ENCODE measurements at regions not wholly inside any gene's neighbourhood (a gene's known extent, or its start where the extent isn't known, plus 50 kb on each side); places are given as distances from the start of the nearest gene placed in this dataset.

- Histone ChIP-seq H3K9me3 (ENCODE audit: control insufficient read depth in 2 of 2, insufficient read depth in 1 of 2, low read length in 1 of 2) (no peaks in the 10 kb centered on the region), H3K27ac (ENCODE audit: low read depth in 1 of 2, low read length in 1 of 2) (no peak overlapping the region), H3K27me3 (ENCODE audit: control insufficient read depth in 2 of 2, insufficient read depth in 1 of 2, low read length in 1 of 2) (no peaks in the 10 kb centered on the region), H3K36me3 (ENCODE audit: control insufficient read depth in 2 of 2, insufficient read depth in 2 of 2, low read length in 1 of 2) (no peaks in the 10 kb centered on the region), H3K4me3 (ENCODE audit: low read length in 2 of 2) (no peak overlapping the region), H3K4me1 (ENCODE audit: control insufficient read depth in 2 of 2, insufficient read depth in 2 of 2, low read length in 2 of 2) (peaks cover 4 to 12% of the 10 kb centered on the region in 2 donors)
- no peak for DNase-seq (ENCODE audit: low read depth in 6 of 9, low spot score in 9 of 9)
- WGBS = 94% methylated on average over 1 of the region's 1 CpG
These were observed 163.6 kb upstream of the RBMS1 start for GRCh38 chr2:160657196-160657595.

- Histone ChIP-seq H3K27ac (ENCODE audit: low read depth in 1 of 2, low read length in 1 of 2) (no peak overlapping the region), H3K36me3 (ENCODE audit: control insufficient read depth in 2 of 2, insufficient read depth in 2 of 2, low read length in 1 of 2) (no peaks in the 10 kb centered on the region), H3K9me3 (ENCODE audit: control insufficient read depth in 2 of 2, insufficient read depth in 1 of 2, low read length in 1 of 2) (no peaks in the 10 kb centered on the region), H3K4me1 (ENCODE audit: control insufficient read depth in 2 of 2, insufficient read depth in 2 of 2, low read length in 2 of 2) (no peaks in the 10 kb centered on the region), H3K27me3 (ENCODE audit: control insufficient read depth in 2 of 2, insufficient read depth in 1 of 2, low read length in 1 of 2) (no peaks in the 10 kb centered on the region), H3K4me3 (ENCODE audit: low read length in 2 of 2) (no peak overlapping the region)
- DNase-seq (ENCODE audit: low read depth in 6 of 9, low spot score in 9 of 9) = no peak
These were observed 165.2 kb upstream of the RBMS1 start for GRCh38 chr2:160658851-160659250.

- Histone ChIP-seq H3K36me3 (ENCODE audit: control insufficient read depth in 2 of 2, insufficient read depth in 2 of 2, low read length in 1 of 2) (no peaks in the 10 kb centered on the region), H3K9me3 (ENCODE audit: control insufficient read depth in 2 of 2, insufficient read depth in 1 of 2, low read length in 1 of 2) (no peaks in the 10 kb centered on the region), H3K4me1 (ENCODE audit: control insufficient read depth in 2 of 2, insufficient read depth in 2 of 2, low read length in 2 of 2) (no peaks in the 10 kb centered on the region), H3K4me3 (ENCODE audit: low read length in 2 of 2) (no peak overlapping the region), H3K27ac (ENCODE audit: low read depth in 1 of 2, low read length in 1 of 2) (no peak overlapping the region), H3K27me3 (ENCODE audit: control insufficient read depth in 2 of 2, insufficient read depth in 1 of 2, low read length in 1 of 2) (no peaks in the 10 kb centered on the region)
- 43% methylated on average over 2 of the region's 2 CpGs for WGBS
- DNase-seq (ENCODE audit: low read depth in 6 of 9, low spot score in 9 of 9) = no peak
These were observed 167.1 kb upstream of the RBMS1 start for GRCh38 chr2:160660741-160661140.

- no peak for DNase-seq (ENCODE audit: low read depth in 6 of 9, low spot score in 9 of 9)
- peaks cover 0 to 3% of the 10 kb centered on the region in 2 donors for H3K4me1 ChIP-seq (ENCODE audit: control insufficient read depth in 2 of 2, insufficient read depth in 2 of 2, low read length in 2 of 2)
- 95% methylated on average over 2 of the region's 2 CpGs for WGBS
- H3K4me3 ChIP-seq (ENCODE audit: low read length in 2 of 2) = no peak overlapping the region
- H3K27ac ChIP-seq (ENCODE audit: low read depth in 1 of 2, low read length in 1 of 2) = no peak overlapping the region
- no peaks in the 10 kb centered on the region for H3K9me3 ChIP-seq (ENCODE audit: control insufficient read depth in 2 of 2, insufficient read depth in 1 of 2, low read length in 1 of 2)
- H3K27me3 ChIP-seq (ENCODE audit: control insufficient read depth in 2 of 2, insufficient read depth in 1 of 2, low read length in 1 of 2) = no peaks in the 10 kb centered on the region
- no peaks in the 10 kb centered on the region for H3K36me3 ChIP-seq (ENCODE audit: control insufficient read depth in 2 of 2, insufficient read depth in 2 of 2, low read length in 1 of 2)
These were observed 171.1 kb upstream of the RBMS1 start for GRCh38 chr2:160664603-160665140.

- H3K9me3 ChIP-seq (ENCODE audit: control insufficient read depth in 2 of 2, insufficient read depth in 1 of 2, low read length in 1 of 2) = no peaks in the 10 kb centered on the region
- peak overlapping the region in 1 of 2 donors; percentile 53 for H3K27ac ChIP-seq (ENCODE audit: low read depth in 1 of 2, low read length in 1 of 2)
- no peak overlapping the region for H3K4me3 ChIP-seq (ENCODE audit: low read length in 2 of 2)
- H3K27me3 ChIP-seq (ENCODE audit: control insufficient read depth in 2 of 2, insufficient read depth in 1 of 2, low read length in 1 of 2) = no peaks in the 10 kb centered on the region
- H3K4me1 ChIP-seq (ENCODE audit: control insufficient read depth in 2 of 2, insufficient read depth in 2 of 2, low read length in 2 of 2) = peaks cover 0 to 13% of the 10 kb centered on the region in 2 donors
- DNase-seq (ENCODE audit: low read depth in 6 of 9, low spot score in 9 of 9) = peak in 1 of 9 donors; percentile 37
- 30% methylated on average over 5 of the region's 5 CpGs for WGBS
- H3K36me3 ChIP-seq (ENCODE audit: control insufficient read depth in 2 of 2, insufficient read depth in 2 of 2, low read length in 1 of 2) = no peaks in the 10 kb centered on the region
These were observed 172.8 kb upstream of the RBMS1 start for GRCh38 chr2:160666154-160667060.

- no peak overlapping the region for H3K27ac ChIP-seq (ENCODE audit: low read depth in 1 of 2, low read length in 1 of 2)
- no peak for DNase-seq (ENCODE audit: low read depth in 6 of 9, low spot score in 9 of 9)
- H3K36me3 ChIP-seq (ENCODE audit: control insufficient read depth in 2 of 2, insufficient read depth in 2 of 2, low read length in 1 of 2) = no peaks in the 10 kb centered on the region
- no peaks in the 10 kb centered on the region for H3K27me3 ChIP-seq (ENCODE audit: control insufficient read depth in 2 of 2, insufficient read depth in 1 of 2, low read length in 1 of 2)
- H3K4me3 ChIP-seq (ENCODE audit: low read length in 2 of 2) = no peak overlapping the region
- H3K4me1 ChIP-seq (ENCODE audit: control insufficient read depth in 2 of 2, insufficient read depth in 2 of 2, low read length in 2 of 2) = peaks cover 0 to 15% of the 10 kb centered on the region in 2 donors
- no peaks in the 10 kb centered on the region for H3K9me3 ChIP-seq (ENCODE audit: control insufficient read depth in 2 of 2, insufficient read depth in 1 of 2, low read length in 1 of 2)
These were observed 174.2 kb upstream of the RBMS1 start for GRCh38 chr2:160667811-160668210.

- Histone ChIP-seq H3K9me3 (ENCODE audit: control insufficient read depth in 2 of 2, insufficient read depth in 1 of 2, low read length in 1 of 2) (no peaks in the 10 kb centered on the region), H3K4me1 (ENCODE audit: control insufficient read depth in 2 of 2, insufficient read depth in 2 of 2, low read length in 2 of 2) (peaks cover 0 to 15% of the 10 kb centered on the region in 2 donors), H3K27me3 (ENCODE audit: control insufficient read depth in 2 of 2, insufficient read depth in 1 of 2, low read length in 1 of 2) (no peaks in the 10 kb centered on the region), H3K27ac (ENCODE audit: low read depth in 1 of 2, low read length in 1 of 2) (no peak overlapping the region), H3K4me3 (ENCODE audit: low read length in 2 of 2) (no peak overlapping the region), H3K36me3 (ENCODE audit: control insufficient read depth in 2 of 2, insufficient read depth in 2 of 2, low read length in 1 of 2) (no peaks in the 10 kb centered on the region)
- no peak for DNase-seq (ENCODE audit: low read depth in 6 of 9, low spot score in 9 of 9)
- WGBS = 14% methylated on average over 5 of the region's 5 CpGs
These were observed 177.0 kb upstream of the RBMS1 start for GRCh38 chr2:160670618-160671017.

GRCh38 chr2:160672211-160672610 lies 178.6 kb upstream of the RBMS1 start:
- Histone ChIP-seq H3K36me3 (ENCODE audit: control insufficient read depth in 2 of 2, insufficient read depth in 2 of 2, low read length in 1 of 2) (no peaks in the 10 kb centered on the region), H3K4me1 (ENCODE audit: control insufficient read depth in 2 of 2, insufficient read depth in 2 of 2, low read length in 2 of 2) (peaks cover 0 to 13% of the 10 kb centered on the region in 2 donors), H3K9me3 (ENCODE audit: control insufficient read depth in 2 of 2, insufficient read depth in 1 of 2, low read length in 1 of 2) (no peaks in the 10 kb centered on the region), H3K27me3 (ENCODE audit: control insufficient read depth in 2 of 2, insufficient read depth in 1 of 2, low read length in 1 of 2) (no peaks in the 10 kb centered on the region), H3K27ac (ENCODE audit: low read depth in 1 of 2, low read length in 1 of 2) (no peak overlapping the region), H3K4me3 (ENCODE audit: low read length in 2 of 2) (no peak overlapping the region)
- no peak for DNase-seq (ENCODE audit: low read depth in 6 of 9, low spot score in 9 of 9)
- WGBS = 98% methylated on average over 1 of the region's 1 CpG

GRCh38 chr2:160674146-160674750 lies 180.6 kb upstream of the RBMS1 start:
- no peak for DNase-seq (ENCODE audit: low read depth in 6 of 9, low spot score in 9 of 9)
- H3K9me3 ChIP-seq (ENCODE audit: control insufficient read depth in 2 of 2, insufficient read depth in 1 of 2, low read length in 1 of 2) = no peaks in the 10 kb centered on the region
- peaks cover 0 to 13% of the 10 kb centered on the region in 2 donors for H3K4me1 ChIP-seq (ENCODE audit: control insufficient read depth in 2 of 2, insufficient read depth in 2 of 2, low read length in 2 of 2)
- no peaks in the 10 kb centered on the region for H3K27me3 ChIP-seq (ENCODE audit: control insufficient read depth in 2 of 2, insufficient read depth in 1 of 2, low read length in 1 of 2)
- no peak overlapping the region for H3K4me3 ChIP-seq (ENCODE audit: low read length in 2 of 2)
- 97% methylated on average over 2 of the region's 2 CpGs for WGBS
- H3K36me3 ChIP-seq (ENCODE audit: control insufficient read depth in 2 of 2, insufficient read depth in 2 of 2, low read length in 1 of 2) = no peaks in the 10 kb centered on the region
- no peak overlapping the region for H3K27ac ChIP-seq (ENCODE audit: low read depth in 1 of 2, low read length in 1 of 2)

Data from thymus (tissue), 11 donors.